Keratinocyte (primary cell): ENCODE measurements at regions not wholly inside any gene's neighbourhood (a gene's known extent, or its start where the extent isn't known, plus 50 kb on each side); places are given as distances from the start of the nearest gene placed in this dataset.

ENCODE experiments used
- DNase-seq: peaks from one replicate; pipeline ENCODE4 v3.0.0-alpha.2; 2011; ENCODE audit warnings: low read depth, missing footprints, low spot score
- FAIRE-seq: peaks from 2 replicates; lab custom pipeline; 2011; peaks lifted over from hg19 to GRCh38; lab: Jason Lieb, UNC
- H2AFZ ChIP-seq: 2 replicates; pipeline ENCODE4 v1.6.0; 2012; ENCODE audit warnings: low read length, control low read depth, inconsistent platforms; ENCODE audit not compliant: control insufficient read depth
- H3K27ac ChIP-seq: 2 replicates; pipeline ENCODE4 v1.5.1; 2011; ENCODE audit warnings: low read length; ENCODE audit not compliant: control insufficient read depth, insufficient read depth
- H3K27me3 ChIP-seq: 3 replicates; pipeline ENCODE4 v1.6.0; 2011; ENCODE audit warnings: low read length; ENCODE audit not compliant: control insufficient read depth, insufficient read depth; ENCODE audit errors: extremely low read depth
- H3K36me3 ChIP-seq, 2 experiments: 2 replicates in 1 of 2; 3 replicates in 1 of 2; pipeline ENCODE4 v1.5.1; 2011; ENCODE audit warnings: low read length in 2 of 2, mild to moderate bottlenecking in 1 of 2; ENCODE audit not compliant: control insufficient read depth in 2 of 2, insufficient read depth in 2 of 2; ENCODE audit errors: extremely low read depth in 1 of 2
- H3K4me1 ChIP-seq: 3 replicates; pipeline ENCODE4 v1.5.1; 2011; ENCODE audit warnings: low read length; ENCODE audit not compliant: control insufficient read depth, insufficient read depth; ENCODE audit errors: extremely low read depth
- H3K4me2 ChIP-seq: 3 replicates; pipeline ENCODE4 v1.6.0; 2011; ENCODE audit warnings: low read depth, low read length; ENCODE audit not compliant: control insufficient read depth, insufficient read depth; ENCODE audit errors: extremely low read depth
- H3K4me3 ChIP-seq, 3 experiments: fragments of 200-600 bp in 1 of 3; sonication (generic) in 1 of 3; 2 replicates in 2 of 3; 3 replicates in 1 of 3; pipeline ENCODE4 v1.5.1; 2011 to 2016; ENCODE audit warnings: low read length in 3 of 3, mild to moderate bottlenecking in 3 of 3, control low read depth in 2 of 3, inconsistent platforms in 1 of 3, low read depth in 1 of 3, mixed read lengths in 1 of 3, mixed run types in 1 of 3, moderate library complexity in 1 of 3; ENCODE audit not compliant: control insufficient read depth in 2 of 3, insufficient read depth in 2 of 3; ENCODE audit errors: extremely low read depth in 1 of 3
- H3K79me2 ChIP-seq: 2 replicates; pipeline ENCODE4 v1.6.0; 2012; ENCODE audit warnings: low read length; ENCODE audit not compliant: control insufficient read depth, insufficient read depth
- H3K9ac ChIP-seq: 3 replicates; pipeline ENCODE4 v1.6.0; 2011; ENCODE audit warnings: low read length; ENCODE audit not compliant: control insufficient read depth, insufficient read depth; ENCODE audit errors: extremely low read depth
- H3K9me1 ChIP-seq: 3 replicates; pipeline ENCODE4 v1.6.0; 2011; ENCODE audit warnings: low read length; ENCODE audit not compliant: control insufficient read depth, insufficient read depth; ENCODE audit errors: extremely low read depth
- H3K9me3 ChIP-seq: 2 replicates; pipeline ENCODE4 v1.5.1; 2012; ENCODE audit warnings: low read depth, low read length; ENCODE audit not compliant: control insufficient read depth
- H4K20me1 ChIP-seq: 3 replicates; pipeline ENCODE4 v1.6.0; 2011; ENCODE audit warnings: low read length; ENCODE audit not compliant: control insufficient read depth, insufficient read depth; ENCODE audit errors: extremely low read depth
- EZH2 ChIP-seq: IDR thresholded peaks from one replicate; pipeline ENCODE4 v1.6.1; 2012; ENCODE audit warnings: inconsistent platforms, mild to moderate bottlenecking, low read length, moderate library complexity
- dilution Hi-C: fragments of 300-500 bp; cut with MboI; formaldehyde crosslinking; loops from one replicate; pipeline ENCODE4 v1.7.0; 2020; ENCODE audit warnings: low sequenced_read_pairs; ENCODE audit not compliant: extremely low pct_ligation_motif_present
- TF ChIP-seq, protein P1 (sequence below), 3 experiments: IDR thresholded peaks in 1 of 3; conservative IDR thresholded peaks in 1 of 3; optimal IDR thresholded peaks in 1 of 3; 2 replicates in 2 of 3; 3 replicates in 1 of 3; pipeline versions ENCODE3 to v1.5.1; 2011; ENCODE audit warnings: low read length in 3 of 3, mild to moderate bottlenecking in 3 of 3, moderate library complexity in 2 of 3, control low read depth in 1 of 3, inconsistent platforms in 1 of 3; ENCODE audit not compliant: insufficient read depth in 2 of 3; ENCODE audit errors: extremely low read depth in 1 of 3

DNA sequence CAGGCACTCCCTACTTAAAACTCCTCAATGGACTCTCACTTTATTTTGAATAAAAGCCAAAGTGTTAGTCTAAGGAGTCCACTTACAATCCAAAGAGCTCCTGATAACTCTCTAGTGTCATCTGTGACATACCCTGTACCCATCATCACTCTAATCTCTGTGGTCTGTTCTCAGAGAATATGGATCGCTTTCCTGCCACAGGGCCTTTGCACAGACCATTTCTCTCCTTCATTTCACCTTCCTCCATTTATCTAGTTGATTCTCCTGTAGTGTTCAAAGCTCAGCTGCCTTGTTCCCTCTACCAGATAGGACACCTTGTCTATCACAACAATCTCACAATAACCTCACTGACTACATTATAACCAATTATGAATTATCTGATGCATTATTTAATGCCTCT lies 185.4 kb upstream of the KBTBD8 start:
- H4K20me1 ChIP-seq, result no peaks in the 10 kb centered on the region
- no peaks in the 10 kb centered on the region for H3K79me2 ChIP-seq
- H3K4me2 ChIP-seq, result no peak overlapping the region
- H3K27ac ChIP-seq, result no peak overlapping the region
- H3K4me3 ChIP-seq, result no peak overlapping the region
- H3K9me3 ChIP-seq, result no peaks in the 10 kb centered on the region
- H3K27me3 ChIP-seq, result no peaks in the 10 kb centered on the region
- FAIRE-seq (no peak), DNase-seq (no peak)
- H3K9ac ChIP-seq, result no peak overlapping the region
- dilution Hi-C loops, result no loop called here
- peaks cover 3% of the 10 kb centered on the region for H3K4me1 ChIP-seq
- TF ChIP-seq, protein P1, sequence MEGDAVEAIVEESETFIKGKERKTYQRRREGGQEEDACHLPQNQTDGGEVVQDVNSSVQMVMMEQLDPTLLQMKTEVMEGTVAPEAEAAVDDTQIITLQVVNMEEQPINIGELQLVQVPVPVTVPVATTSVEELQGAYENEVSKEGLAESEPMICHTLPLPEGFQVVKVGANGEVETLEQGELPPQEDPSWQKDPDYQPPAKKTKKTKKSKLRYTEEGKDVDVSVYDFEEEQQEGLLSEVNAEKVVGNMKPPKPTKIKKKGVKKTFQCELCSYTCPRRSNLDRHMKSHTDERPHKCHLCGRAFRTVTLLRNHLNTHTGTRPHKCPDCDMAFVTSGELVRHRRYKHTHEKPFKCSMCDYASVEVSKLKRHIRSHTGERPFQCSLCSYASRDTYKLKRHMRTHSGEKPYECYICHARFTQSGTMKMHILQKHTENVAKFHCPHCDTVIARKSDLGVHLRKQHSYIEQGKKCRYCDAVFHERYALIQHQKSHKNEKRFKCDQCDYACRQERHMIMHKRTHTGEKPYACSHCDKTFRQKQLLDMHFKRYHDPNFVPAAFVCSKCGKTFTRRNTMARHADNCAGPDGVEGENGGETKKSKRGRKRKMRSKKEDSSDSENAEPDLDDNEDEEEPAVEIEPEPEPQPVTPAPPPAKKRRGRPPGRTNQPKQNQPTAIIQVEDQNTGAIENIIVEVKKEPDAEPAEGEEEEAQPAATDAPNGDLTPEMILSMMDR (optimal IDR thresholded peaks at IDR 0.05 in 1 of 3, IDR thresholded peaks at IDR 0.05 in 1 of 3, conservative IDR thresholded peaks at IDR 0.05 in 1 of 3; ENCODE audit: extremely low read depth in 1 of 3, insufficient read depth in 2 of 3, low read length in 3 of 3), result no peak
- no peak for TF ChIP-seq EZH2
- H3K36me3 ChIP-seq, result no peaks in the 10 kb centered on the region
- H2AFZ ChIP-seq, result no peak overlapping the region
- H3K9me1 ChIP-seq, result no peaks in the 10 kb centered on the region

DNA sequence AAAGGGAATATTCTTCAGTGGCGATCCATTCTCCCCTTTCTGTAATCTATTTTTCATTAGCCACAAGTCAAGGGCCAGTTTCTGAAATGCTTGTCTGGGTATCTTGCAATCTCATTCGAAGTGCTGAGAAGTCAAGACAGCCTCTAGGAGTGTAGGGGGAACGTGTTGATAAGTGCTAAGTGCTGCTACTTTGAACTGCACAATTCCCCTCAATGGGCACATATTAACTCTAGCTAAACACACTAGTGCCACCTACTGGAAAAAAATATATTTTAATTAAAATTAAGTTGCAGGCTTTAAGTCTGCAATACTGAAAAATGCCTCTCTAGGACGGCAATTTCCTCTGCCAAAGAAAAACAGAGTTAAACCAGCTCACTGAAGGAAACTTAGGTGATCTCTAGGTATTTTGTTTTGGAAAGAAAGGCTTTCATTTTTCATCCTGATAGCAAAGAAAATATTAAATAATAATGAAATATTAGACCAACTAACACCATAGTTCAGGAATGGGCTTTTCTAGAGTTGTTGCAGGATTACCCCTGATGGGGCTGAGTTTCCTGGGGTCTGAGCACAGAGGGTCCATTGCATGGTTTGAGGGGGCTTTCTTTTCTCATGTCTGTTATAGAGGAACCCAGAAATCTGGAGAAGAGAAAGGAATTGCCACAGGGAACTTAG lies 181.9 kb upstream of the KBTBD8 start:
- no peak overlapping the region for H3K4me3 ChIP-seq
- no peak overlapping the region for H3K27ac ChIP-seq
- H4K20me1 ChIP-seq, result no peaks in the 10 kb centered on the region
- no peak overlapping the region for H3K4me2 ChIP-seq
- H3K9me3 ChIP-seq, result no peaks in the 10 kb centered on the region
- peak; percentile 9 for DNase-seq
- TF ChIP-seq EZH2, result no peak
- TF ChIP-seq, protein P1 (optimal IDR thresholded peaks at IDR 0.05 in 1 of 3, IDR thresholded peaks at IDR 0.05 in 1 of 3, conservative IDR thresholded peaks at IDR 0.05 in 1 of 3; ENCODE audit: extremely low read depth in 1 of 3, insufficient read depth in 2 of 3, low read length in 3 of 3), result peak; percentile 20 to 42 (median 39)
- dilution Hi-C loops, result no loop called here
- no peaks in the 10 kb centered on the region for H3K36me3 ChIP-seq
- FAIRE-seq, result peak; percentile 71
- peaks cover 6% of the 10 kb centered on the region for H3K27me3 ChIP-seq
- H2AFZ ChIP-seq, result no peak overlapping the region
- no peaks in the 10 kb centered on the region for H3K9me1 ChIP-seq
- no peaks in the 10 kb centered on the region for H3K4me1 ChIP-seq
- no peak overlapping the region for H3K9ac ChIP-seq
- no peaks in the 10 kb centered on the region for H3K79me2 ChIP-seq
